Colonic mucosa (tissue), 4 donors: ENCODE measurements at regions not wholly inside any gene's neighbourhood (a gene's known extent, or its start where the extent isn't known, plus 50 kb on each side); places are given as distances from the start of the nearest gene placed in this dataset.

ENCODE experiments used
- DNase-seq: peaks from one replicate; pipeline ENCODE4 v3.0.0-alpha.2; 2020
- H3K27ac ChIP-seq: fragments of 200-600 bp; one replicate; pipeline ENCODE4 v1.8.0; 2021
- H3K27me3 ChIP-seq: fragments of 200-600 bp; one replicate; pipeline ENCODE4 v1.8.0; 2021
- H3K36me3 ChIP-seq: fragments of 200-600 bp; one replicate; pipeline ENCODE4 v1.8.0; 2021
- H3K4me1 ChIP-seq: fragments of 200-600 bp; one replicate; pipeline ENCODE4 v1.8.0; 2021; ENCODE audit warnings: mild to moderate bottlenecking
- H3K4me3 ChIP-seq: fragments of 200-600 bp; one replicate; pipeline ENCODE4 v1.8.0; 2021
- H3K9ac ChIP-seq, 2 donors: one replicate each; pipeline ENCODE4 v1.7.0; 2013; ENCODE audit warnings: control low read depth in 2 of 2, low read depth in 2 of 2, low read length in 2 of 2
- H3K9me3 ChIP-seq: fragments of 200-600 bp; one replicate; pipeline ENCODE4 v1.8.0; 2021
- intact Hi-C: fragments of 100-400 bp; cut with DNase I; formaldehyde crosslinking; loops from one replicate; pipeline ENCODE4 v1.14.1; 2022
- TF ChIP-seq, protein P1 (sequence below): fragments of 200-600 bp; IDR thresholded peaks from one replicate; pipeline ENCODE4 v1.8.0; 2022; ENCODE audit warnings: antibody characterized with exemption, mild to moderate bottlenecking
- donor health status: healthy.
- donor health status: DM: no; HTN: no; CAD: no.
- donor health status: DM: no; HTN: no; CAD: no.

DNA sequence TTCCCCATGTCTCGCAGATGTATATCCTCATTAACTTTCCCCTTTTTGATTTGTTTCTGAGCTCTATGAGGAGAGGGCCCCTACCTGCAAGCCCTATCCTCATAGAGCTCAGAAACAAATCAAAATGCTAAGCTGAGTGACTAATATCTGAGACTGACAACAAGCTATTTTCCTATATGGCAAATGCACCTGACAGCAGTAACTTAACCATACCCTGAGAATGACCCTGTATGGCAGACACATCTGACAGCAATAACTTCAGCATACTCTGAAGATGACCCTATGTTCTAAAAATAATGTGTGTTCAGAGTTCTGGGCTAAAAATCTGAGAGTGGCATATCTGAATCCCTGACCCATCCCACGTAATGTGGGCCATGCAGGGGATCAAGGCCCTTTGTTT is 79.0 kb upstream of the MEI4 start:
- intact Hi-C loops, result no loop called here
- Histone ChIP-seq H3K36me3 (no peaks in the 10 kb centered on the region), H3K4me3 (no peak overlapping the region), H3K9me3 (no peaks in the 10 kb centered on the region), H3K27ac (no peak overlapping the region), H3K4me1 (no peaks in the 10 kb centered on the region), H3K27me3 (no peaks in the 10 kb centered on the region), H3K9ac (no peak overlapping the region)
- no peak for DNase-seq
- TF ChIP-seq, protein P1, sequence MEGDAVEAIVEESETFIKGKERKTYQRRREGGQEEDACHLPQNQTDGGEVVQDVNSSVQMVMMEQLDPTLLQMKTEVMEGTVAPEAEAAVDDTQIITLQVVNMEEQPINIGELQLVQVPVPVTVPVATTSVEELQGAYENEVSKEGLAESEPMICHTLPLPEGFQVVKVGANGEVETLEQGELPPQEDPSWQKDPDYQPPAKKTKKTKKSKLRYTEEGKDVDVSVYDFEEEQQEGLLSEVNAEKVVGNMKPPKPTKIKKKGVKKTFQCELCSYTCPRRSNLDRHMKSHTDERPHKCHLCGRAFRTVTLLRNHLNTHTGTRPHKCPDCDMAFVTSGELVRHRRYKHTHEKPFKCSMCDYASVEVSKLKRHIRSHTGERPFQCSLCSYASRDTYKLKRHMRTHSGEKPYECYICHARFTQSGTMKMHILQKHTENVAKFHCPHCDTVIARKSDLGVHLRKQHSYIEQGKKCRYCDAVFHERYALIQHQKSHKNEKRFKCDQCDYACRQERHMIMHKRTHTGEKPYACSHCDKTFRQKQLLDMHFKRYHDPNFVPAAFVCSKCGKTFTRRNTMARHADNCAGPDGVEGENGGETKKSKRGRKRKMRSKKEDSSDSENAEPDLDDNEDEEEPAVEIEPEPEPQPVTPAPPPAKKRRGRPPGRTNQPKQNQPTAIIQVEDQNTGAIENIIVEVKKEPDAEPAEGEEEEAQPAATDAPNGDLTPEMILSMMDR, result no peak

DNA sequence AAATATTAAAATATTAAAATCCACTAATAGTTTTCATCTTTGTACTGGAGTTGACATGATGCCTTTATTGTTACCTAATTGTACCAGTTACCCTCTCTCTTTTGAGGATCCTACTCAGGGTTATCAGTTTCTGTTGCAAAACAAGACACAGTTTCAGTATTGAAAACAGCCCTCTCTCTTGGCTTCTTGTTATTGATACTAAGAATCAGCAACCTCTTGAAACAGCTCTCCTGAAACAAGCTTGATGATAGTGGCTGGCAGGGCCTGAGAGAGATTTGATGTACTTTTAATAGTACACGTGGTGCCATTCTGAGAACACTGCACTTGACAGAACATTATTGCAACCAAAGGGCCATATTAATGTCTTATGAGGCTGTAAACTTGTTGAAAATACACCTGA is 64.9 kb upstream of the MEI4 start:
- H3K4me1 ChIP-seq, result no peaks in the 10 kb centered on the region
- no peak overlapping the region for H3K9ac ChIP-seq
- H3K27me3 ChIP-seq, result no peaks in the 10 kb centered on the region
- intact Hi-C loops, result no loop called here
- H3K9me3 ChIP-seq, result no peaks in the 10 kb centered on the region
- DNase-seq, result no peak
- no peaks in the 10 kb centered on the region for H3K36me3 ChIP-seq
- TF ChIP-seq, protein P1, result no peak
- H3K4me3 ChIP-seq, result no peak overlapping the region
- no peak overlapping the region for H3K27ac ChIP-seq
